Panc1 (cell line): ENCODE measurements at regions not wholly inside any gene's neighbourhood (a gene's known extent, or its start where the extent isn't known, plus 50 kb on each side); places are given as distances from the start of the nearest gene placed in this dataset.

Experiments used
- ATAC-seq: fragments of 200-7000 bp; cut with Tn5 transposase; 2 replicates; pipeline ENCODE4 v1.9.1; 2020; ENCODE audit warnings: mild to moderate bottlenecking, moderate library complexity
- BruUV-seq: library from RNA; stranded (reverse); fragments of 400-500 nt; replicated peaks from 2 replicates; lab custom pipeline; 2021; lab: Mats Ljungman, UMichigan
- CTCF ChIA-PET: fragments of 300-600 bp; sonication (Branson Sonifier 250); formaldehyde crosslinking; loops from one replicate; lab custom pipeline; 2022; ENCODE audit warnings: antibody characterized with exemption; lab: Charles Lee
- POLR2A ChIA-PET: fragments of 300-600 bp; sonication (Branson Sonifier 250); formaldehyde crosslinking; loops from one replicate; lab custom pipeline; 2022; ENCODE audit warnings: antibody characterized with exemption; lab: Charles Lee
- DNase-seq: peaks from one replicate; pipeline ENCODE4 v3.0.0-alpha.2; 2010; ENCODE audit warnings: low read depth, low spot score
- H3K27ac ChIP-seq: 2 replicates; pipeline ENCODE4 v1.5.1; 2011; ENCODE audit warnings: mild to moderate bottlenecking, low read length, inconsistent platforms
- H3K27me3 ChIP-seq: fragments of 200-500 bp; sonication (Bioruptor generic); 2 replicates; pipeline ENCODE4 v1.6.0; 2014; ENCODE audit warnings: low read length, inconsistent platforms; ENCODE audit not compliant: control insufficient read depth, insufficient read depth
- H3K36me3 ChIP-seq: fragments of 200-500 bp; sonication (Bioruptor generic); 2 replicates; pipeline ENCODE4 v1.5.1; 2014; ENCODE audit warnings: inconsistent platforms, mild to moderate bottlenecking, low read length, moderate library complexity; ENCODE audit not compliant: control insufficient read depth, insufficient read depth
- H3K4me1 ChIP-seq: 2 replicates; pipeline ENCODE4 v1.5.1; 2011; ENCODE audit warnings: inconsistent platforms, mild to moderate bottlenecking, low read length, moderate library complexity; ENCODE audit not compliant: control insufficient read depth, insufficient read depth
- H3K4me3 ChIP-seq, 2 experiments: 2 replicates each; pipeline ENCODE4 v1.5.1; 2011 to 2012; ENCODE audit warnings: low read depth in 2 of 2, low read length in 2 of 2, mild to moderate bottlenecking in 2 of 2, inconsistent platforms in 1 of 2, moderate library complexity in 1 of 2
- H3K9me3 ChIP-seq: fragments of 200-500 bp; sonication (Bioruptor generic); 2 replicates; pipeline ENCODE4 v1.5.1; 2014; ENCODE audit warnings: low read depth, mild to moderate bottlenecking, inconsistent platforms, low read length, moderate library complexity; ENCODE audit not compliant: control insufficient read depth, insufficient read depth
- CTCF ChIP-seq: fragments of 450-650 bp; IDR thresholded peaks from 2 replicates; pipeline ENCODE4 v1.5.1; 2017; ENCODE audit warnings: mild to moderate bottlenecking
- POLR2AphosphoS5 ChIP-seq: IDR thresholded peaks from 2 replicates; pipeline ENCODE4 v1.6.1; 2012; ENCODE audit warnings: mild to moderate bottlenecking, low read depth, low read length, moderate library complexity
- REST ChIP-seq, 2 experiments: IDR thresholded peaks; 2 replicates each; pipeline ENCODE4 v1.6.1; 2011 to 2012; ENCODE audit warnings: low read depth in 2 of 2, control low read depth in 1 of 2, low read length in 1 of 2, mild to moderate bottlenecking in 1 of 2, moderate library complexity in 1 of 2; ENCODE audit not compliant: insufficient read depth in 1 of 2
- SIN3A ChIP-seq: IDR thresholded peaks from 2 replicates; pipeline ENCODE4 v1.6.1; 2012; ENCODE audit warnings: low read depth, mild to moderate bottlenecking, low read length, moderate library complexity, borderline replicate concordance; ENCODE audit not compliant: insufficient read depth
- TCF7L2 ChIP-seq: IDR thresholded peaks from 2 replicates; pipeline ENCODE4 v1.6.1; 2011; ENCODE audit warnings: mild to moderate bottlenecking, low read depth, low read length, inconsistent platforms
- in situ Hi-C: cut with HindIII; loops from 2 replicates; pipeline ENCODE4 v1.10.0; 2016; ENCODE audit warnings: low sequenced_read_pairs, low pct_unique_long_range_greater_than_20kb
- intact Hi-C: fragments of 100-400 bp; cut with micrococcal nuclease; formaldehyde crosslinking; loops from one replicate; pipeline ENCODE4 v1.10.0; 2022; ENCODE audit not compliant: unreplicated experiment

GRCh38 chr6:90770778-90771177 is 183.9 kb upstream of the MAP3K7 start:
- no peak overlapping the region for H3K27ac ChIP-seq
- no peak for ATAC-seq
- TF ChIP-seq POLR2AphosphoS5 (no peak), TCF7L2 (no peak), CTCF (no peak), SIN3A (no peak), REST (IDR thresholded peaks at IDR 0.05; ENCODE audit: insufficient read depth in 1 of 2, low read depth in 2 of 2, low read length in 1 of 2) (no peak)
- no peaks in the 10 kb centered on the region for H3K27me3 ChIP-seq
- in situ Hi-C loops = no loop called here
- intact Hi-C loops = no loop called here
- H3K4me1 ChIP-seq = no peaks in the 10 kb centered on the region
- H3K9me3 ChIP-seq = no peaks in the 10 kb centered on the region
- CTCF ChIA-PET = no interaction called here
- POLR2A ChIA-PET = no interaction called here
- DNase-seq = no peak
- no peak overlapping the region for H3K4me3 ChIP-seq
- H3K36me3 ChIP-seq = no peaks in the 10 kb centered on the region
- BruUV-seq = no TSS peak

GRCh38 chr6:90765895-90766294 is 179.0 kb upstream of the MAP3K7 start:
- in situ Hi-C loops = no loop called here
- H3K36me3 ChIP-seq = no peaks in the 10 kb centered on the region
- no peaks in the 10 kb centered on the region for H3K27me3 ChIP-seq
- TF ChIP-seq SIN3A (no peak), TCF7L2 (no peak), CTCF (no peak), POLR2AphosphoS5 (no peak), REST (IDR thresholded peaks at IDR 0.05; ENCODE audit: insufficient read depth in 1 of 2, low read depth in 2 of 2, low read length in 1 of 2) (no peak)
- H3K27ac ChIP-seq = no peak overlapping the region
- BruUV-seq = no TSS peak
- ChIA-PET POLR2A (no interaction called here), CTCF (no interaction called here)
- no peak overlapping the region for H3K4me3 ChIP-seq
- no peaks in the 10 kb centered on the region for H3K4me1 ChIP-seq
- intact Hi-C loops = no loop called here
- H3K9me3 ChIP-seq = no peaks in the 10 kb centered on the region
- ATAC-seq (no peak), DNase-seq (no peak)
